ENCODE measurements at regions not wholly inside any gene's neighbourhood (a gene's known extent, or its start where the extent isn't known, plus 50 kb on each side); places are given as distances from the start of the nearest gene placed in this dataset.

DNA sequence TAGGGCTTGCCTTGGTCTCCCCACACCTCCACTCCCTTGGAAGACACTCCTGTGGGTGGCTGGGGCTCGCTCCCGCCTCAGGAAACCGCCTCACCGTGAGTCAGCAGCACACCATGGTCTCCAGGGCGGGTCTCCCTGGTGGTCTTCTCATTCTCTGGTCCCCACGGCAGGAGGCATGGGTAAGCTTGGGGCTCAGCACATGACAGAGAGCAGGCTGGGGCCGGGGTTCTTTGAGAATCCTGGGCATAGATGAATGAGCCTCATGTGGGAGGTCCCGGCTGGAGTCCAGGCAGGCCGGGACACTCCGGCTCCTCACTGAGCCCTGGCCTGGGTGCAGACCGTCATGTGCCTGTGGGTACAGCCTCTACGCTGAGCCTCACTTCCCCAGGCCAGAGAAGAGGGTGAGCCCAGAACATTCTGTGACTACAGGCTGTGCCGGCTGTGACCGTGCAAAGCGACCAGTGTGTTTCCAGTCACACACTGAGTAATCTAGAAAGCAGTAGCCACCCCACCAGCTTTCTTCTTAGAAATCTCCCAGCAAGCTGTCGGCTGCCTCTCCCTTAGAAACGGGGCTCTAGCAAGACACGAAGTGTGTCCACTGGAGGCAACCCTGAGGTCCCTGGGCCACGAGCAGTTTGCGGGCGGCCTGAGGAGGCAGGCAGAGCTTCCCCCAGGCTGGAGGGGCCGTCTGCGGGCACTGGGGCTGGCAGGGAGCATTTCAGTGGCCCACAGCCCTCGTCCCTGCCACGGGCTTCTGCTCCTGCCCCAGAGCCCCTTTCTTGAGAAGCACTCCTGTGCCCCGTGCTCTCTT lies 93.1 kb downstream of the RHOB start:
- no peak for FAIRE-seq
- DNase-seq (ENCODE audit: insufficient read length, low spot score), result no peak

DNA sequence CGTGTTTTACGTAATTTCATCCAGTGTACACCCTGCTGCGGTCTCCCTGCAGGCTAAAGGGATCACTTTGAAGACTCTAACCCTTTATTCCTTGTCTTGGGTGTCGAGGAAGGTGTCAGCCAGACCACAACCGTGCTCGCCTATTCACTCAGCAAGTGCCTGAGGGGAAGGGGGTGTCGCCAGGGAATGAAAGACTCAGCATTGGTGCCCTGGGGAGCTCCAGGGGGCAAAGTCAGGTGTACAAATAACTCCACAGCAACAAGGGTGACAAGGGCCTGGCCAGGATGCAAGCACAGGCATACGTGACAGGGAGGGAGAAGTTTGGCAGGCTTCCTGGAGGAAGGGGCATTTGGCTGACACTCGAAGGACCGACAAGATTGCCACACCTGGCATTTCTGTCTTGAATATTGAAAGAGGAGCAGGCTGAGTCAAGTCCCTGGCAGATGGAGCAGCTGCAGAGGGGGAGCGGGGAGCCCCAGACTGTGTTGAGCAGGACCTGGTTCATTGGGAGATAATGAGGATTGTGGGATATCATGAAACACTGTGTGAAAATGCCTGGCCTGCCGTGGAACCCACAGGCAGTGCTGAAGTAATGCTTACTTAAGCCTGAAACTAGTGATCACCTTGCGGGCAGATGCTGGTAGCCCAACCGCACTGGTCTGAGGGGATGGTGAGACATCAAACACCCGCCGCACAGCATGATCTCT lies 93.9 kb downstream of the RHOB start:
- FAIRE-seq, result no peak

DNA sequence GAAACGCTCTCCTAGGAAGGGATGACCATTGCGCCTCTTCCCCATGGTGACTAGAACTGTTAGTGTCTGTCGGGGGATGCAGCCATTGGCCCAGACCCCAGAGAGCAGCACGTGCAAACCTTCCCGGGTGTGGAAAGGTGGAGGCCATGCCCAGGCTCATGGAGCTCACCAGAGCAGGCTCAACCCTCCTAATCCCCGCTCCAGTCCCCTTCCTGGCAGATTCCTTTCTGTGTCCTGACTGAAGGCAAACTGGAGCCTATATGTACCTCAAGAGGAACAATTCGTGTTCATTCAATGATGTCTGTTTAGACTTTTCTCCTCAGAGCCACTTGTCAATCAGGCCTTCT lies 94.4 kb downstream of the RHOB start:
- no peak for DNase-seq (ENCODE audit: insufficient read length, low spot score)
- FAIRE-seq, result no peak

More for the DNA sequence above, 93.9 kb downstream of the RHOB start:
- DNase-seq (ENCODE audit: insufficient read length, low spot score), result no peak

- DNase-seq (ENCODE audit: insufficient read length, low spot score), result no peak
- no peak for FAIRE-seq
Measured at GRCh38 chr2:20541651-20542050, 94.8 kb downstream of the RHOB start.

GRCh38 chr2:20542269-20542668 lies 95.4 kb downstream of the RHOB start:
- DNase-seq (ENCODE audit: insufficient read length, low spot score), result no peak
- FAIRE-seq, result no peak

DNA sequence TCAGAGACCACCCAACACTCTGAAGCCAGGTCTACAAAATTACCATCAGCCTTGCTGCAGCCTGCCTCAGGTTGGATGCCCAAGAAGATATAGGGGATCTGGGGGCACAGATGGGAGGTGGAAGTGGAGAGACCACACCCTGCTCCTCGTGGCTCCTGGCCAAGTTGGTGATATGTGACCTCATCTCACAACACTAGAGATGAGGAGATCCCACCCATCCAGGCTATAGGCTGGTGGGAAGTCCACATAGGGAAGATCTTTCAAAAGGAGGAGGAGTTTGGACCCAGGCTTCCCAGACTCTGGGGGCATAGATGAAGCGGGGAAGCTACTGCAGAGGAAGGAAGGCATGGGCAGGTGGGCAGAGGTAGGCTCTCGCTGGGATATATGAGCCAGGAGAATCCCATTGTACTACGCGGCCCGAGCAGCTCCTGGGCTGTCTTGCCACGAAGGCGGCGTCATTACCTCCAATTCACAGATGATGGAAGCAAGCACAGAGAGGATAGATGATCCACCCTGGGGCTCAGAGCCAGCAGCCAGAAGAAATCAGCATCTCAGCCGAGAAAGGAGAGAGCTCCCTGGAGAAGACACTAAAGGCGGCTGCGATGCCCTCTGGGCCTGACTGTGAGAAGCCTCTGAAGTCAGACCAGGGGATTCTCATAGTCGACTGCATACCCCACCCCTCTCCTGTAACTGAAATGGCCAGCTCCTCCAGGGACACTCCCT lies 96.0 kb downstream of the RHOB start:
- FAIRE-seq, result no peak
- DNase-seq (ENCODE audit: insufficient read length, low spot score), result no peak

DNA sequence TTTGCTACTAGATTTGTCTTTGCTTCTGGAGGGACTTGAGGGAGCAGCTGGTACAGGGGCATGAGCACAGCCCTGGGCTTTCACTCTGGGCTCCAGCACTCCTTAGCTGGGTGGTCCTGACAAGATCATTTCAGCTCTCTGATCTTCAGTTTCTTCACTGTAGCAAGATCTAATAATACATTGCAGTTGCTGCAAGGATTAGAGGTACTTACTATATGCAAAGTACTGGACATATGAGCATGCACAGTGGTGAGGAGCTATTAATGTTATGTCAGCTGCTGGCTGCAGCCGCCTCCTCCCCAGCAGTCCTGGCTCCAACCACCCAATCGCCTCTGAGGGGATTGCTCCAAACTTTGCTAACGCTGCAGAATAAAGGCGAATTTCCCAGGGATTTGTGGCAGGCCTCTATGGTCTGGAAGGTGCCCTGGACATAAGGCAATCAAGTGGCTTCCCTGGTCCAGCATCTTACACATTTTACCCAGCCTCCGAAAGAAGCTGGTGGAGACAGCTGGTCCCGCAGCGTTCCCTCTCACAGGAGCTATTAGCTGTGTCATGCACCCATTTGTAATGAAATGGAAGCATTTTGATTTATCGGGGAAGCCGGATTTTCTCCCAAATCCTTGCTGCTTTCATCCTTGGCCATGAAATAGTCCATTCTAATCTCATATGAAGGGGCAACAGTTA lies 96.7 kb downstream of the RHOB start:
- DNase-seq (ENCODE audit: insufficient read length, low spot score) (no peak), FAIRE-seq (no peak)

DNA sequence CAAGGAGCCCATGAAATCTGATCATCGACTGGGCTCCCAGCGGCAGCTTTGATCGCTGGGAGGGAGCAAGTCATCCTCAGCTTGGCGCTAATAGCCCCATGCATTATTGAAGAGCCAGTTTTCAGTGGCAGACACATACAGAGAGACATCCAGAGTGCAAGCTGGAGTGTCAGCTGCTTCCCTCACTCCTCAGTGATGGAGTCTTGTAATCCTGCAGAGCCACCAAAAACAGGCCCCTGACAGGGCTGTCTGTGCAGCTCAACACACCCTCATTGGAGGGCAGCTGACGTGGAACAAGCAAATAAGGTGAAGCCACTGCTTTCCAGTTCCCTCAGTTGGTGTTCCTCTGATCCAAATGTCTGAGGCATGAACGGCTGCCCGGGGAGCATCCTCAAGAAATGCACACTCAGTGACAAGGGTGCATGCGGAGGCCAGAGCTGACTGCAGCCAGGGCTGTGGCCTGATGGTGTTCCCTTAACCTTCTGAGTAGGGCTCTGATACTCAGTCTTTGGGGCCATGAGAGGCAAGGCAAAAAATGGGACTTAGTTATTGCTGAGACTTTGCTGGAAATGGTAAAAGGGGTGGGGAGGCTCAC lies 97.4 kb downstream of the RHOB start:
- DNase-seq (ENCODE audit: insufficient read length, low spot score), result no peak
- no peak for FAIRE-seq

- DNase-seq (ENCODE audit: insufficient read length, low spot score) (no peak), FAIRE-seq (no peak)
Measured at GRCh38 chr2:20549144-20549543, 101.8 kb downstream of the HS1BP3 start.

- FAIRE-seq (no peak), DNase-seq (ENCODE audit: insufficient read length, low spot score) (no peak)
Measured at GRCh38 chr2:20549691-20550348, 101.1 kb downstream of the HS1BP3 start.

- FAIRE-seq, result no peak
- no peak for DNase-seq (ENCODE audit: insufficient read length, low spot score)
Measured at GRCh38 chr2:20551260-20551944, 99.5 kb downstream of the HS1BP3 start.

DNA sequence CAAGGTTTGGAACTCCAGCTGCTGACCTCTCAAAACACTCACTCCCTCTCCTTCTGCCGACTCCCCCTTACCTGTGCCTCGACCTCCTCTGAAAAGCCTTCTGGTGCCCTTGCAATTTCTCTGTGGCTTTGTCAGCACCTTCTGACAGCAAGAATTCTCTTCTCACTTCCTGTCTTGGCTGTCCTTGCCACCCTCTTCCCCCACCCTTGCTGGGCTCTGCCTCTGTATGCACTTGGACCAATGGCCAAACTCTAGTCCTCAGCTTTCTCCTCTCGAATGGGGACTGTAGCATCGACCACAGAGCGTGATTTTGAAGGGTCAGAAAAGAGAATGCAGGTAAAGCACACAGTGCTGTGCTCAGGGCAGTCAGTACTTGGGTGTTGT lies 99.0 kb downstream of the HS1BP3 start:
- no peak for DNase-seq (ENCODE audit: insufficient read length, low spot score)
- no peak for FAIRE-seq

DNA sequence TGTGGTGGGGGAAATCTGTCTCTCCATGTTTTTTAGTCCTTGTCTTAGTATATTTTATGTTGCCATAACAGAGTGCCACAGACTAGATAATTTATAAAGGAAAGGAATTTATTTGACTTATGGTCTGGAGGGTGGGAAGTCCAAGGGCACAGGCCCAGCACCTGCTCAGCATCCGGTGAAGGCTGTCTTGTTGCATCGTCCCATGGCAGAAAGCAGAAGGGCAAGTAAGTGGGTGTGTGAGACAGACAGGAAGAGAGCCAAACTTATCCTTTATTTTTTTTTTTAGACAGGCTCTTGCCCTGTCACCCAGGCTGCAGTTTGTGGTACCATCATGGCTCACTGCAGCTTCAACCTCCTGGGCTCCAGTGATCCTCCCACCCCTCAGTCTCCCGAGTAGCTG lies 98.1 kb downstream of the HS1BP3 start:
- no peak for FAIRE-seq
- no peak for DNase-seq (ENCODE audit: insufficient read length, low spot score)

DNA sequence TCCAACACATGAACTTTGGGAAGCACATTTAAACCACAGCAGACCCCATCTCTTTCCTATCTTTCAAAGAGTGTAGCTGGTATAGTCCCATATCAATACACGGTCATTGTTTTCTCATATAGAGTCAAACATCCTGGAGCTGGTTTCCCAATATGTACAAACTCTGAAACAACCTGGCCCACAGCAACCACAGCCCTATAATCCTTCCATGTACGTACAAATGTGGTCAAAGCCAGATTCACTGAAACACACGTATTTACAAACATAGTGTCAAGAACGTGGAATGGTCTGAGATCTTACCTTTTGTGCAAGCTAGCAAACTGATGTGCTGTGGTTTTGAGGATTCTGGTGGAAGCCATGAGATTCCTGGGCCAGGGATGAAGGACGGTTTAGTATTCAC lies 97.3 kb downstream of the HS1BP3 start:
- DNase-seq (ENCODE audit: insufficient read length, low spot score) (no peak), FAIRE-seq (no peak)

DNA sequence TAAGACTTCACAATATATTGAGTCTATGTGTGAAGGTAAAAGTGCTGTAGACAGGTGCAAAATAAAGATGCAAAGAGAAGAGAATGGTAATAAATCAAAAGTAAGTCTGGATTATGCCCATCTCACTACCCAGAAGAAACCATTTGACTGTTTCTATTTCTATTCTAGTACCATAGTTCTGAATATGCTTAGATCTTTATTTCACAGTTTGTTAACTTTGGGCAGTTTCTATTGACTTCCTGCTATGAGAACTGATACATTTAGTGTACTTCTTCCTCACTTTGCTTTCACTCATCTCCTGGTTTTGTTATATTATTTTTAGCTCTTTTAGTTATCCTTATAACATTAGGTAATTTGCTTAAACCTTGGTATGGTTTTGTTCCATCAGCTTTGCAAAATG lies 94.9 kb downstream of the HS1BP3 start:
- DNase-seq (ENCODE audit: insufficient read length, low spot score) (no peak), FAIRE-seq (peak; percentile 45)

GRCh38 chr2:20556756-20557155 lies 94.1 kb downstream of the HS1BP3 start:
- FAIRE-seq (no peak), DNase-seq (ENCODE audit: insufficient read length, low spot score) (no peak)

DNA sequence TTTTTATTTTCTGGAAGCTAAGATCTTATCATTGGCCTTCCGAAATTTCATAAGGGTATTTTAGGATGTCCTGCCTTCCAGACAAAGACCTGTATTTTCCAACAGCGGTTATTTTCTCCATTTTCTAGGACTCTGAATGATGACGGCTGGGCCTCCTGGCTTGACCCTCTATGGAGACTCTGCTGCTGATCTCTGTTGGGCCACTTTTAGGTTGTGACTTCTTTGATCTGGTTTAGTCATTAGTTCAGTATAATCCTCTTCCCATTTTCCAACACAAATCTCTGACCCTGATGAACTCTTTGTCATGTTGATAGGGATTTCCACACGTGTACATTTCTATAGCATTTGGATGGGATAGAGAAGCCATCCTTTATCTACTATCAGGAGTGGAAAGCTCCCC lies 93.7 kb downstream of the HS1BP3 start:
- no peak for FAIRE-seq
- no peak for DNase-seq (ENCODE audit: insufficient read length, low spot score)

DNA sequence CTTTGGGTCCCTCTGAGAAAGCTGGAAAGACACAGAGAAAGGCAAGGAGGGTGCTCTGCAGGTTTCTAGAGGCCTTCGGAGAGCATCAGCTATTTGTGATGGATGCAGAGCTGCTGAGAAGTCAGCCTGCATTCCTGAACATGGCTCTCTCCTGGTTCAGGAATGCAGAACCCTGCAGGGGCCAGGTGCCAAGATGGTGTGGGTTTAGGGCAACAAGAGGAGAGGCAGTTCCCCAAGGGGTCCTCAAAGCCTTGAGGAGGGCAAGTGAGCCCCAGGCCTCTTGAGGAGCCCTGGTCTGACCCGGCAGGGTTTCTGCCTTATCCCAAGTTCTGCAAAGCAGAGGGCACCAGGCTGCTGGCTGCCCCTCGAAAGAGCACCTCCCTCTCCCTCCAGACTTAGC lies 93.3 kb downstream of the HS1BP3 start:
- FAIRE-seq (no peak), DNase-seq (ENCODE audit: insufficient read length, low spot score) (no peak)

- no peak for DNase-seq (ENCODE audit: insufficient read length, low spot score)
- FAIRE-seq, result no peak
Measured at GRCh38 chr2:20558391-20559150, 92.3 kb downstream of the HS1BP3 start.

All from GM19239 (cell line).